CD4-positive, alpha-beta T cell treated with Interleukin-4 for 1 hour (primary cell): ENCODE measurements at regions not wholly inside any gene's neighbourhood (a gene's known extent, or its start where the extent isn't known, plus 50 kb on each side); places are given as distances from the start of the nearest gene placed in this dataset.
A peak's percentile ranks its signal among the peaks of the same experiment; 100 is the strongest.

Experiments used
- DNase-seq, 2 donors: peaks; one replicate each; pipeline ENCODE4 v3.0.0-alpha.2; 2020 to 2022

DNA sequence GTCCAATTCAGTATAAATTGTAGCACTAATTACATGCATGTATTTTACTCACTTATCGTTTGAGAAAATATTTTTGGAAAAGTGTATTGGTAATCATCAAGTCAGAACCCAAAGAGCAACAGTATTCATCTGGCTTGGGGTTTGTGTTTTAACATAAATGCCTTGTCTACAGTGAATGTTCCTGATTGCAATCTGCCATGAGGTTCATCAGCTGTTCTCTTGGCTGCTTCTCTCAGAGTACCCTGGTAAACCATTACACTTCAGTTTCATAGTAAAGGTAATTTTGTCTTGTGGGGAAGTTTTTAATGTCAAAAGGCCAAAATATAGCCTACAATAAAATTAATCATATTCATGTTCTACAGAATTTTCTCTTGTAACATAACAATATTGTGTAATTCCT, 150.3 kb downstream of the IFI44 start:
- no peak for DNase-seq

DNA sequence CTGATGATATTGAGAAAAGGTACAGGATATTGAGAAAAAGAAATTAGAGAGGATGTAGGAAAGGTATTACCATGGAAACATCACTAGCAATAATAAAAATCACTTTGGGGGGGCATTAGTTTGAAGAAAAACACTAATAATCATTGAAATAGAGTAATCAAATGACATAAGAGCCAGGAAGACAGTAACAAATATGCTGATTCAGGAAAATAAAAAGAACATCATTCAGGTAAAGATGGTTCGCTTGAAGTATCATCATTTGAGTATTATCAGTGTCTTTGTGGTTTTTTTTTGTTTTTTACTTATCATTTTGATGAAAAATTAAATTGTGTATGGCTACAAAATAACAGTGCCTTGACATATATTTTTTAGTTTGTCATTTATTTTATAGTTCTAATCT, 164.5 kb downstream of the IFI44 start:
- no peak for DNase-seq

DNA sequence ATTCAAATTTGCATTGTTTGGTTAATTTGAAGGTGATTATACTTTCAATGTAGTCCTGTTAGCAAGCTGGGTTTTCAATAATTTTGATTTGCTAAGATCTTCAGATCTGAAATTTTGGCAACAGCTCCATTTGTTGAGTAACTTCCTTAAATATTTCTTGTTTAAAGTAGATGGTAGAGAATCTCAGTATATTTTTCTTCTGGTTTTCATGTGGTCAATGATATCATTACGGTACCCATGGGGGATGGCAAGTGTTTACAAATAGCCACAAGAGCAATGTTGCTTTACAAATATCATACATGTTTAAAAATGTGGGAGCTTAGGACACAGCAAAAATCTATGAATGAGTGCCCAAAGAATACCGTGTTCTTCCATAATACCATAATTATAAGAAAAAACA, 175.9 kb downstream of the IFI44 start:
- DNase-seq, result no peak

DNA sequence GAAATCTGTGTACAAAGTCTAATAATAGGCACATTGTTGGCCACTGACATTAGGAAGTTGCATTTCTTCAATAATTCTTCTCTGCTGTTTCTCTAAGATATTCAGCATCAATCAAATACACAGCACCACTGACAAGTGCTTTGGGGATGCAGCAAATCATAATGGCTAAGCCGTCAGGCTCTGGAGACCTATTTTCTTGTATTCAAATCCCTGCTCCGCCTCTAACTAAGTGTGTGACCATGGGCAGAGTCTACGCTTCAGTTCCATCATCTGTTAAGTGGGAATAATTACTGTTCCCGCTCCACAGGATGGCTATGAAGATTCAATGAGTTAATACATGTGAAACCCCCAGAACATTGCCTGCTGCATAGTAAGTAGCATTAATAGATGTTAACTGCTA, 176.9 kb downstream of the ADGRL4 start:
- no peak for DNase-seq

DNA sequence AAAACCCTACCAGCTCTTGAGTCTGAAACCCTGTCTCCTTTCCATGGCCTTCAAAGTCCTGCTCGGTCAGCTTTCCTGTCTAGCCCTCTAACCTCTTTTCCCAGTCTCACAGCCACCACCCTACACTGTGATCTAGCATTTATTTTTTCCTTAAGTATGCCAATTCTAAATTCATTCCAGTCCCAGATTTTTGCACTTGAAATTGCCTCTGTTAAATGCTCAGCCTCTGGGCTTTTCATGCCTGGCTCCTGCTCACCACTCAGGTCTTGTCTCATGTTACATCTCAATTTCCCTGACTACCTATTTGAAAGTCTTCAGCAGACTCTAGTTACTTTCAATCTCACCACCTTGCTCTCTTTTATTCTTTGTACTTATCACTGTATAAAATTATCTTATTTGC, 176.2 kb downstream of the ADGRL4 start:
- DNase-seq, result no peak

DNA sequence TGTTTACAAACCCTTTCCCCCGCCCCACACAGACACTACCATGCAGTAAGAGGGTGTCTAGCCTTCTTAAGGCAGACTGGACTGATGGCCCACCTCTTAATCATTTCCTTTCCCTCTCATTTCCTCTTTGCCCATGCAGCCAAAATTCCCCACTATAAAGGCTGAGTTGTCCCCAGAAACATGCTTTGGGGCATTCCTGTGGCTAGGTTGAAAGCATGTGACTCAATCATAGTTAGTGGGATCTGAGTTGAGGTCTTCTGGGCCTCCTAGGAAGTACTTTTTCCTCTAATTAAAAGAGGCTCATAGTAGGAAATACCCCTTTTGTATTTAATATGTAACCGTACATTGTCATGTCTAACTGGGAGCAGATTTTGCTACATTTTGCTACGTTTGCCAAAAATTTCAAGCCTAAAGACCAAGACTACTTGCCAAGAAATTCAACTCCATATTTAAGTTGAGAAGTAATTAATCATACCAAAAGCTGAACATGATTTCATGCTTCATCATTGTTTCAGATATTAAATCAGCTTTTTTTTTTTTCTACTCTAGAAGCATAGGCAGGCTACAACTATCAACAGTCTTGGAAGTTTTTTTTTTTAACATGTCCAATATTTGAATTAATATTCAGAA, 174.7 kb downstream of the ADGRL4 start:
- DNase-seq, result no peak

DNA sequence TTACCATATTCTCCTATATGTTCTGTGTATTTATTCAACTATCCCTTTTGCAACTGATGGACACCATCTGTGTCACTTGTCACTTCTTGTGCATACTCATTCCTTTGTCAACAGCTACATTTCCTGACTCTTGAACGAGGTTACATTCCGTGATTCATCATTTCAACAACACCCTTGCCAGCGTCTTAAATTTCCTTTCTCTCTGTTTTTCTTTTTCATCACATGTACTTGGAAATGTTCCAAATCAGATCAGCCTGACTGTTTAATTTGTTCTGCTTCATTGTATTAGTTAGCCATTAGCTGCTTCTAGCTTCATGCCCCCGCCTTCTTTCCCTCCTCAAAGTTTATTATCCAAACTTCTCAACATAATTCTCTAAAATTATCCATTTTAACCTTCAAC, 173.0 kb downstream of the ADGRL4 start:
- DNase-seq, result no peak

DNA sequence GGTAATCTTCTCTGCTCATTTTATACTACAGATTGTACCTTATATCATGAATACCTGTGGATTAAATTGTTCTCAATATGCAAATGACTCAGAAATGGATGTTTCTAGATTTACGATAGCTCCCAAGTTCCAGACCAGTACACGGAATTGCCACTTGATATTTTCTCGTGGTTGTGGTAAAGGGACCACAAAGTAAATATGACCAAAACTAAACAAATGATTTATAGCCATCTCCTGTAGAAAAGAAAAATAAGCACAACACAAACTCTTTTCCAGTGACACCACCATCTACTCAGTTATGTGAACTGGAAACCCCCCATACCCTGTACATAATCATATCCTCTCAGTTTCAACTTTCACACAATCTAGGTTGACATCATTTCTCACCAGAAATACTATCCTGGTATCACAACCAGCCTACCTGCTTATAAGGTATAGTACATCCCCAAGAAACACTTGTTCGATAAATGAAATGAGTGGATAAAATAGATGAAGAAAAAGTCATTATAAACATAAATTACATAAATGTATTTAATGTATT, 172.3 kb downstream of the ADGRL4 start:
- DNase-seq, result no peak

DNA sequence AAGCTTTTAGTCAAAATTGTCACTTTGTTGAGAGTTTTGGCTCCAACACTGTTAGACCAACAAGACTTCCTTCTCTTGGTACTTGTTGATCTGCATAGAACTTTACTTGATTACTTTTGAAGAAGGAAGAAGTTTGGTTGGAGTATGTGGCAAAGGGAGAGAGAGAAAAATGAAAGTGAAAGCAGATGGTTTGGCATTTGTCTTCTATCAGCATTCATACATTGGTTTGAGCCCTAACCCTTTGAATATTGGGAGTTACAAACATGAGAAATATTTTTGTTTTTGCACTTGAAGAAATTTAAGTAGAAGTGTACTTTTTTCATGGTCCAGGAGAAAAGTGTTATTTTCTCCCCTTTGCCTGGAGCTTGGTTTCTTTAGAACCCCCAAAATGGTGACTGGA, 169.8 kb downstream of the ADGRL4 start:
- peak in 1 of 2 donors; percentile 1 for DNase-seq

DNA sequence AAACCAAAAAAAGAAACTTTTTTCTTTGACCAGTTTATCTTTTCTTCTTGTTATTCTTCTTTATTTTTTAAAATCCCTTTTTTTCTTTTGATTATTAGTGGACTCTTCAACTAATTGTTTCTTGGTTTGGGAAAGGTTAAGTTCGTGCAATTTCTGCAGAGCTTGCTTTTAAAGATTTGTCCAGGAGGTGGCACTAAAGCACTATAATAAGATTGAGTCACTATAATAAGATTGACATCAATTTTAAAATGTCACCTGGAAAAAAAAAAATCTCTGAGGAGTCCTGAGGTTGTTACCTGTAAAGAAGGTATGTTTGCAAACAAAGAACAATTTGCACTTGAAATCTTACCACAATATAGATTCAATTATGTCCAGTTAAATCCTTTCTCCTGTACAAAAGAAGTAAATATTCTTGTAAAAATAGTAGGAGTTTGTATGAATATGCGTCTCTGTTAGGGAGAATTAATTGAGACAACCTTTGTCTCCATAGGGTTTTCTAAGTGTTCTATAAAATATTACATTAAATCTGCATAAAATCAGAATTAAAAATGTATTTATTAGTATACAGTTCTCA, 166.7 kb downstream of the ADGRL4 start:
- peak in 1 of 2 donors; percentile 41 for DNase-seq
